Astrocyte (in vitro differentiated cells and primary cell): ENCODE measurements at regions not wholly inside any gene's neighbourhood (a gene's known extent, or its start where the extent isn't known, plus 50 kb on each side); places are given as distances from the start of the nearest gene placed in this dataset.

Experiments
- DNase-seq: peaks from one replicate; pipeline ENCODE4 v3.0.0-alpha.2; 2010; ENCODE audit warnings: low read depth
- FAIRE-seq: peaks from 2 replicates; lab custom pipeline; 2011; peaks lifted over from hg19 to GRCh38; lab: Jason Lieb, UNC
- H2AFZ ChIP-seq: 2 replicates; pipeline ENCODE4 v1.6.0; 2012; ENCODE audit warnings: low read depth, low read length, inconsistent platforms
- H3K27ac ChIP-seq: 2 replicates; pipeline ENCODE4 v1.5.1; 2011; ENCODE audit warnings: low read depth, low read length, inconsistent platforms
- H3K27me3 ChIP-seq: 2 replicates; pipeline ENCODE4 v1.6.0; 2011; ENCODE audit warnings: low read length, inconsistent platforms; ENCODE audit not compliant: insufficient read depth
- H3K36me3 ChIP-seq: 2 replicates; pipeline ENCODE4 v1.5.1; 2011; ENCODE audit warnings: low read length, inconsistent platforms; ENCODE audit not compliant: insufficient read depth
- H3K4me1 ChIP-seq: 2 replicates; pipeline ENCODE4 v1.5.1; 2011; ENCODE audit warnings: low read length, inconsistent platforms; ENCODE audit not compliant: insufficient read depth
- H3K4me2 ChIP-seq: 2 replicates; pipeline ENCODE4 v1.6.0; 2012; ENCODE audit warnings: low read length, inconsistent platforms
- H3K4me3 ChIP-seq: 2 replicates; pipeline ENCODE4 v1.5.1; 2011; ENCODE audit warnings: low read depth, mild to moderate bottlenecking, low read length, inconsistent platforms; ENCODE audit not compliant: insufficient read depth
- H3K79me2 ChIP-seq: 2 replicates; pipeline ENCODE4 v1.6.0; 2012; ENCODE audit warnings: mild to moderate bottlenecking, low read length, inconsistent platforms; ENCODE audit not compliant: insufficient read depth
- H3K9ac ChIP-seq: 2 replicates; pipeline ENCODE4 v1.6.0; 2012; ENCODE audit warnings: mild to moderate bottlenecking, low read length, inconsistent platforms
- H3K9me3 ChIP-seq: 2 replicates; pipeline ENCODE4 v1.5.1; 2012; ENCODE audit warnings: low read depth, mild to moderate bottlenecking, low read length, inconsistent platforms; ENCODE audit not compliant: insufficient read depth
- H4K20me1 ChIP-seq: 2 replicates; pipeline ENCODE4 v1.6.0; 2012; ENCODE audit warnings: low read length, inconsistent platforms; ENCODE audit not compliant: insufficient read depth
- H3K27ac Mint-ChIP-seq: one replicate; pipeline ENCODE4 v1.8.0; 2021; ENCODE audit warnings: mild to moderate bottlenecking, mixed read lengths; ENCODE audit not compliant: unreplicated experiment
- H3K27me3 Mint-ChIP-seq: one replicate; pipeline ENCODE4 v1.8.0; 2021; ENCODE audit warnings: low read depth, mixed read lengths; ENCODE audit not compliant: unreplicated experiment
- H3K36me3 Mint-ChIP-seq: one replicate; pipeline ENCODE4 v1.8.0; 2021; ENCODE audit warnings: low read depth, mixed read lengths; ENCODE audit not compliant: unreplicated experiment
- H3K4me1 Mint-ChIP-seq: one replicate; pipeline ENCODE4 v1.8.0; 2021; ENCODE audit warnings: low read depth, mixed read lengths; ENCODE audit not compliant: unreplicated experiment
- H3K4me3 Mint-ChIP-seq: one replicate; pipeline ENCODE4 v1.8.0; 2021; ENCODE audit warnings: mild to moderate bottlenecking, moderate library complexity, mixed read lengths; ENCODE audit not compliant: unreplicated experiment
- H3K9me3 Mint-ChIP-seq: one replicate; pipeline ENCODE4 v1.8.0; 2021; ENCODE audit warnings: mild to moderate bottlenecking, mixed read lengths; ENCODE audit not compliant: unreplicated experiment
- CTCF ChIP-seq: IDR thresholded peaks from 2 replicates; pipeline ENCODE4 v1.5.1; 2011; ENCODE audit warnings: low read depth, mild to moderate bottlenecking, inconsistent platforms, low read length, moderate library complexity; ENCODE audit not compliant: insufficient read depth
- EZH2 ChIP-seq: IDR thresholded peaks from 2 replicates; pipeline ENCODE4 v1.6.1; 2012; ENCODE audit warnings: mild to moderate bottlenecking, low read length, inconsistent platforms; ENCODE audit not compliant: insufficient read depth

DNA sequence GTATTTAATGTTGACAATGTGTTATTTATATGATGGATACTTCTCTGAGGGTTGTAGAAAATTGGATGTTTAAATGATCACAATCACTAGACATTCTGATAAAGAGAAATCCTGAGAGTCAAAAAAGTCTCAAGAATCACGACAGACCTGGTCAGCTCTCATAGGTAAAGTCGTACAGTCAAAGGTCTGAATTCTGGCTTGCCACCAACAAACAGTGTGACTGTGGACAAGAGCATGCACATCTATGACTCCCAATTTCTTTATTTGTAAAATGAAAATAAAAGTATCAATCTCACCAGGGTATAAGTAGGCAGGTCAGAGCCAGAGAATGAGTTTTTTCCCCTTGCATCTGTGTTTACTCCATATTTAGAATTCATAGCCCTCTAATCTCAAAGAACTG lies 556.7 kb downstream of the FAM181B start:
- H3K36me3 ChIP-seq: no peaks in the 10 kb centered on the region
- Mint-ChIP-seq H3K9me3 (no peaks in the 10 kb centered on the region), H3K4me1 (no peaks in the 10 kb centered on the region), H3K27ac (no peak overlapping the region), H3K36me3 (no peaks in the 10 kb centered on the region), H3K4me3 (no peak overlapping the region), H3K27me3 (no peaks in the 10 kb centered on the region)
- no peak overlapping the region for H3K9ac ChIP-seq
- FAIRE-seq (no peak), DNase-seq (no peak)
- H3K79me2 ChIP-seq: no peaks in the 10 kb centered on the region
- H3K4me3 ChIP-seq: no peak overlapping the region
- H4K20me1 ChIP-seq: no peaks in the 10 kb centered on the region
- H2AFZ ChIP-seq: no peak overlapping the region
- TF ChIP-seq EZH2 (no peak), CTCF (no peak)
- no peak overlapping the region for H3K27ac ChIP-seq
- H3K4me2 ChIP-seq: no peak overlapping the region
- H3K9me3 ChIP-seq: no peaks in the 10 kb centered on the region
- no peaks in the 10 kb centered on the region for H3K4me1 ChIP-seq
- no peaks in the 10 kb centered on the region for H3K27me3 ChIP-seq

DNA sequence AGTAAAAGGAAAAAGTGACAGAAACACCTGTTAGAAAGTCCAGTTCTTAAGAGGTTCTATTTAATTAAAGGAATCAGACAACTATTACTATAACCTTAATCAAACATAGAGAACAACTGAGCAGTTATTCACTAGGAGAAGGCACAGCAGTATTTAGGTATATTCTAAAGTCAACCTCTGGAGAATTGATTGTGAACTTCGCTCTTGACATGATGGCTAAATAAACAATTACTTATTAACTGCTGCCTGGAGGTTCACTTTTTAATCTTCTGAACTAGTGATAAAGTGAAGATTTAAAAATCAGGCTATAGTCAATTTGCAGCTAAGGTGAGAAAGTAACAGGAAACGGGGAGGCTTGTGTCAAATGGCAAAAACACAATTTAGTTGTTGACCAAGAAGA lies 557.3 kb downstream of the FAM181B start:
- FAIRE-seq: no peak
- Histone ChIP-seq H3K27me3 (no peaks in the 10 kb centered on the region), H3K79me2 (no peaks in the 10 kb centered on the region), H2AFZ (no peak overlapping the region), H3K4me2 (no peak overlapping the region), H3K36me3 (no peaks in the 10 kb centered on the region), H4K20me1 (no peaks in the 10 kb centered on the region), H3K9me3 (no peaks in the 10 kb centered on the region), H3K27ac (no peak overlapping the region), H3K4me1 (no peaks in the 10 kb centered on the region), H3K4me3 (no peak overlapping the region), H3K9ac (no peak overlapping the region)
- Mint-ChIP-seq H3K9me3 (no peaks in the 10 kb centered on the region), H3K27me3 (no peaks in the 10 kb centered on the region), H3K27ac (no peak overlapping the region), H3K4me1 (no peaks in the 10 kb centered on the region), H3K36me3 (no peaks in the 10 kb centered on the region), H3K4me3 (no peak overlapping the region)
- DNase-seq: no peak
- TF ChIP-seq CTCF: no peak

DNA sequence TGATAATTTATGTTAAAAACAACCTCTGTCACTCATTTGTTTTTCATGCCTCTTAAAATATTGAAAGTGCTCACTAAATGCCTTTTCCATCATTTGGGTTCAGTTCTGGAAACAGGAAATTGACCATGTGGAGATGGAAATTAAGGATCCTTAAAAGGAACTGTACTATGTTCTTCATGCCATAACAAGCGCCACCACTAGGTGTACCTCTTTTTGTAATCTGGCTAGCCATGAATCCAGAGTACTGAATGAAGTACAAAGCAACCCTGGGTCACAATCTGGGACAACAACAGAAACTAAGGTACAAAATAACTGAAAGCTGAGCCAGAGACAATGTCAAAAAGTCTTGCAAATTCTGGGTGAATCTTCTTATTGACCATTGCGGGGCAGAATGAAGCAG lies 559.1 kb downstream of the FAM181B start:
- H3K27me3 Mint-ChIP-seq: no peaks in the 10 kb centered on the region
- H3K27ac Mint-ChIP-seq: no peak overlapping the region
- Histone ChIP-seq H3K27ac (no peak overlapping the region), H3K9me3 (no peaks in the 10 kb centered on the region), H3K4me2 (no peak overlapping the region), H3K9ac (no peak overlapping the region), H2AFZ (no peak overlapping the region), H3K36me3 (no peaks in the 10 kb centered on the region), H3K4me1 (no peaks in the 10 kb centered on the region), H3K27me3 (no peaks in the 10 kb centered on the region), H3K4me3 (no peak overlapping the region), H4K20me1 (no peaks in the 10 kb centered on the region), H3K79me2 (no peaks in the 10 kb centered on the region)
- H3K36me3 Mint-ChIP-seq: no peaks in the 10 kb centered on the region
- H3K9me3 Mint-ChIP-seq: no peaks in the 10 kb centered on the region
- FAIRE-seq (no peak), DNase-seq (no peak)
- H3K4me3 Mint-ChIP-seq: no peak overlapping the region
- H3K4me1 Mint-ChIP-seq: no peaks in the 10 kb centered on the region
- TF ChIP-seq EZH2 (no peak), CTCF (peak; percentile 32)
